RWPE2 (cell line): ENCODE measurements at regions not wholly inside any gene's neighbourhood (a gene's known extent, or its start where the extent isn't known, plus 50 kb on each side); places are given as distances from the start of the nearest gene placed in this dataset.

Experiments used
- ATAC-seq: fragments of 200-7000 bp; cut with Tn5 transposase; 3 replicates; pipeline ENCODE4 v1.9.1; 2021; ENCODE audit warnings: low read depth
- DNase-seq: peaks from one replicate; pipeline ENCODE4 v3.0.0-alpha.2; 2020; ENCODE audit warnings: low spot score
- H3K27ac ChIP-seq: fragments of 450-650 bp; 2 replicates; pipeline ENCODE4 v1.5.1; 2017; ENCODE audit warnings: mild to moderate bottlenecking; ENCODE audit not compliant: poor library complexity, severe bottlenecking
- H3K27me3 ChIP-seq: fragments of 250-450 bp; sonication (Bioruptor Pico); 2 replicates; pipeline ENCODE4 v1.5.1; 2021; ENCODE audit warnings: mild to moderate bottlenecking, moderate library complexity; ENCODE audit not compliant: insufficient read depth, poor library complexity, severe bottlenecking
- H3K36me3 ChIP-seq: fragments of 250-450 bp; sonication (Bioruptor Pico); 2 replicates; pipeline ENCODE4 v1.5.1; 2020; ENCODE audit warnings: low read depth, mild to moderate bottlenecking, moderate library complexity
- H3K4me1 ChIP-seq: fragments of 250-450 bp; sonication (Bioruptor Pico); 2 replicates; pipeline ENCODE4 v1.5.1; 2021; ENCODE audit warnings: mild to moderate bottlenecking, moderate library complexity; ENCODE audit not compliant: insufficient read depth, poor library complexity, severe bottlenecking
- H3K4me3 ChIP-seq: fragments of 250-450 bp; sonication (Bioruptor Pico); 2 replicates; pipeline ENCODE4 v1.5.1; 2021; ENCODE audit warnings: mild to moderate bottlenecking, moderate library complexity; ENCODE audit not compliant: severe bottlenecking
- H3K9me3 ChIP-seq: fragments of 250-450 bp; sonication (Bioruptor Pico); 2 replicates; pipeline ENCODE4 v1.5.1; 2021; ENCODE audit warnings: mild to moderate bottlenecking, moderate library complexity; ENCODE audit not compliant: severe bottlenecking
- TF ChIP-seq, protein P1 (sequence below): fragments of 450-650 bp; IDR thresholded peaks from one replicate; pipeline ENCODE4 v1.5.1; 2017; ENCODE audit warnings: mild to moderate bottlenecking, moderate library complexity; ENCODE audit not compliant: poor library complexity, severe bottlenecking

DNA sequence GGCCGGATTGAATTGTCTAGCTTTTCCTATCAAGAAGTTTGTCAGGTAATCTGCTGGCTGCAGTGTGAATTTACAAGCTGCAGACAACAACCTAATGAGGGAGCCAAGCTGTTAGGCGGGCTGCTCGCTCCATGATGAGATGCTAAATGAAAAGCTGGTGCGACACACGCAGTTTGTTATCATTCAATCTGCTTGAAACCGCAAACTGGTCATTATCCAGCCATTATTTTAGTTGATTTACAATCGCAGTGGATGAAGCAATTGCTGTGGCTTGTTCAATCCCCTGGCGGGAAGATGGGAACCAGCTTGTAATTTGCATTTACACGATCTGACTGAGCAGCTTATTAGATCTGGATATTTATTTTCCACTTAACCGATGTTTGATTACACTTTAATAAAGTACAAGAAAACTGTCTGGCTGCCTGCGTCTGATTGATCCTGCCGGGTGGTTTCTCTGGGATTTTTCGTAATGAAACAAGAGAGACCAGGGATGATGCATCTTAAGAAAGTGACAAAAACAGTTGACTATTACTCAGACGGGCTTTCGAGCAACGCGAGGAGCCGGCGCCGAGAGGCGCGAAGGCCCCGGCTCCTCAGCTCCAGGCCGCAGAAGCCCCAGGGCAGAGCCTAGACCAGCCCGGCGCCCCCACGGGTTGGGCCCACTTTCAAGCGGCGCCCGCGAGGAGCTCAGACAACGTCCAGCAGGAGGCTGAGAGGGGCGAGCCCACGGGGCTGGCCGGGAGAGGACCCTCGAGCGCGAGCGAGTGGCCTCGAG is 118.0 kb upstream of the BARHL2 start:
- no peak for ATAC-seq
- Histone ChIP-seq H3K9me3 (peaks cover 2% of the 10 kb centered on the region), H3K4me1 (no peaks in the 10 kb centered on the region), H3K4me3 (no peak overlapping the region), H3K36me3 (no peaks in the 10 kb centered on the region), H3K27me3 (peaks cover 79% of the 10 kb centered on the region), H3K27ac (no peak overlapping the region)
- TF ChIP-seq, protein P1, sequence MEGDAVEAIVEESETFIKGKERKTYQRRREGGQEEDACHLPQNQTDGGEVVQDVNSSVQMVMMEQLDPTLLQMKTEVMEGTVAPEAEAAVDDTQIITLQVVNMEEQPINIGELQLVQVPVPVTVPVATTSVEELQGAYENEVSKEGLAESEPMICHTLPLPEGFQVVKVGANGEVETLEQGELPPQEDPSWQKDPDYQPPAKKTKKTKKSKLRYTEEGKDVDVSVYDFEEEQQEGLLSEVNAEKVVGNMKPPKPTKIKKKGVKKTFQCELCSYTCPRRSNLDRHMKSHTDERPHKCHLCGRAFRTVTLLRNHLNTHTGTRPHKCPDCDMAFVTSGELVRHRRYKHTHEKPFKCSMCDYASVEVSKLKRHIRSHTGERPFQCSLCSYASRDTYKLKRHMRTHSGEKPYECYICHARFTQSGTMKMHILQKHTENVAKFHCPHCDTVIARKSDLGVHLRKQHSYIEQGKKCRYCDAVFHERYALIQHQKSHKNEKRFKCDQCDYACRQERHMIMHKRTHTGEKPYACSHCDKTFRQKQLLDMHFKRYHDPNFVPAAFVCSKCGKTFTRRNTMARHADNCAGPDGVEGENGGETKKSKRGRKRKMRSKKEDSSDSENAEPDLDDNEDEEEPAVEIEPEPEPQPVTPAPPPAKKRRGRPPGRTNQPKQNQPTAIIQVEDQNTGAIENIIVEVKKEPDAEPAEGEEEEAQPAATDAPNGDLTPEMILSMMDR: no peak
- DNase-seq: no peak

DNA sequence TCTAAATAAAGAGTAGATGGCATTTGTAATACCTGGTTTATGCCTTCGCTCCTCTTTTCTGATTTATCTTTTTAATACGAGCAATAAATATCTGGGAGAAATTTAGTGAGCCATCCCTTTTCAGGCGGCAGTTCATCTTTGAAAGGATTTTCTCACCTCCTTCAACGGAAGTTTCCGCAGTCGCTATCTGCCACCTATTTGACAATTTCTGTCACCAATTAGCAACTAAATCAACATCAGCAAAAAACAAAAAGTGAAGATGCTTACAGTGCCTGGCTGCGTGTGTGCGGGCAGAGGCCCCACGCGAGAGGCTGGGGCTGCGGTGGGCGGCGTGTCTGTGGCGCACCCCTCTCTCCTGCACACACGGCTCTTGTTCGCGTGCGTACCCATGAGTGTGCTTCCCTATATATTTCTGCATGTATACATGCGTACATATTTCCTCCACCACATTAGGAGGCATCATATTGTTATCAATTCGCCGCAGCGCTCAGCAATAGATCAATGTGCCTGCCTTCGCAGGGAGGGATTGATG is 117.3 kb upstream of the BARHL2 start:
- H3K36me3 ChIP-seq: no peaks in the 10 kb centered on the region
- TF ChIP-seq, protein P1: no peak
- H3K4me3 ChIP-seq: no peak overlapping the region
- peaks cover 2% of the 10 kb centered on the region for H3K9me3 ChIP-seq
- no peaks in the 10 kb centered on the region for H3K4me1 ChIP-seq
- DNase-seq (no peak), ATAC-seq (no peak)
- no peak overlapping the region for H3K27ac ChIP-seq
- H3K27me3 ChIP-seq: peaks cover 85% of the 10 kb centered on the region

DNA sequence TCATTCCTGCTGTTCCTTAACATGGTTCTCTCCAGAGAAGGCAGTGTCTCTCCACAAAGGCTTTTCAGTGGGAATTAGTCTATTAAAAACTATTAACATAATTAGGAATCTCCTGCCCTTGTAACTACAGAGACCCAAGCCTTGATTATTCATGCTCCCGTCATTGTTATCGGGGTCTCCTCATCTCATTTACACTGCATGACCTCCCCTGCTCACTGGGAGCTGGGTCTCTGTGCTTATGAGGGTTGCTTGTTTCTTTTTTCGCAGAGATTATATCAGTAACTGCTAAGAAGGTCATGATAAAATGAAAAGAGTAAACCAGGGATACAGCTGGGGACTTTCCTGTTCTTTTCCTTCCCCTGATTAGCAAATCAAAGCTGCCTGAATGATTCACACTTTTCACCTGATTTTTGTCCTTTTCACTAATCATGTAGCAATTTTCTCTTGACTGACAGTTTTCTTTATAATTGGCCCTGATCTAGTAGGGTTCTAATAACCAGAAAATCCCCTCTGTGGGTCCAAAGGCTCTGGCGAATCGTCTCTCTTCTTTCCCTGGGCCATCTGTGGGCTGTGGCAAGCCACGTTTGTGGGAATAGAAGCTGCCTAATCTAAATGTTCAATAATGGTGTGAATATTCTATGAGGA is 116.5 kb upstream of the BARHL2 start:
- Histone ChIP-seq H3K4me3 (no peak overlapping the region), H3K9me3 (peaks cover 2% of the 10 kb centered on the region), H3K27me3 (peaks cover 92% of the 10 kb centered on the region), H3K4me1 (no peaks in the 10 kb centered on the region), H3K27ac (no peak overlapping the region), H3K36me3 (no peaks in the 10 kb centered on the region)
- ATAC-seq (no peak), DNase-seq (no peak)
- TF ChIP-seq, protein P1: no peak

DNA sequence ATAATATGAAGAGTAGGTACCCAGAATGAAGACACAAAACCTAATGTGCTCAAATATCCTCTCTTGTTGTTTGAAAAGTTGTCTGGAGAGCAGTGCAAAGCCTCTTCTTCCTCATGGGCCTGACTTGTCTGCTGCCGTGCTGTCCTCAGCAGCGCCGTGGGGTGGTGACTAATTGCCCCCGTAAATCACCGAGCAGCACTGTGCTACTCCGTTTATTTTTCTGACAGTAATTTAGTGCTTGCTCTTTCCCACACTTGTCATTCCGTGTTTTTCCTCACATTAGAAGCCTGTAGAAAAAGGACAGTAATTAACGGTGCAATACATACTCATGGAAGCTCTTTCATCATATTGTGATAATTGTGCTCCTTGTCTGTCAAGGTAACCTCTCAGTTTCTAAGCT is 114.8 kb upstream of the BARHL2 start:
- H3K9me3 ChIP-seq: peaks cover 2% of the 10 kb centered on the region
- TF ChIP-seq, protein P1: no peak
- no peak overlapping the region for H3K4me3 ChIP-seq
- no peak for DNase-seq
- peaks cover 91% of the 10 kb centered on the region for H3K27me3 ChIP-seq
- H3K4me1 ChIP-seq: no peaks in the 10 kb centered on the region
- H3K36me3 ChIP-seq: no peaks in the 10 kb centered on the region
- ATAC-seq: no peak
- no peak overlapping the region for H3K27ac ChIP-seq
